ENCODE measurements at regions not wholly inside any gene's neighbourhood (a gene's known extent, or its start where the extent isn't known, plus 50 kb on each side); places are given as distances from the start of the nearest gene placed in this dataset.

DNA sequence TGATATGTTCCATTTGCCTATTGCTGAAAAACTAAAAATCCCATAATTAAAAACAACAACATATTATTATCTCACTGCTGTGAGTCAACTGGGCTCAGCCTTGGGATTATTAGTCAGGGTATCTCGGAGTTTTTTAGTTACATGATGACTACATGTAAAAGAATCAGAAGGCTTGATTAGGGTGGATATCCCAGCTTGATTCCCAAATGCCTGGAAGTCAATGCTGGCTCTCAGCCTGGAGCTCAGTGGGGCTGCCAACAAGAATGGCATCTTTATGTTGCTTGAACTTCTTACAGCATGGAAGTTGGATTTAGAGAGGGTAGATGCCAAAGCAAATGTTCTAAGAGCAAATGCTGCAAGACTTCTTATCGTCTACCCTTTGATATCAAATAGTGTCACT lies 278.5 kb downstream of the PLOD2 start:
- TF ChIP-seq, protein P1, sequence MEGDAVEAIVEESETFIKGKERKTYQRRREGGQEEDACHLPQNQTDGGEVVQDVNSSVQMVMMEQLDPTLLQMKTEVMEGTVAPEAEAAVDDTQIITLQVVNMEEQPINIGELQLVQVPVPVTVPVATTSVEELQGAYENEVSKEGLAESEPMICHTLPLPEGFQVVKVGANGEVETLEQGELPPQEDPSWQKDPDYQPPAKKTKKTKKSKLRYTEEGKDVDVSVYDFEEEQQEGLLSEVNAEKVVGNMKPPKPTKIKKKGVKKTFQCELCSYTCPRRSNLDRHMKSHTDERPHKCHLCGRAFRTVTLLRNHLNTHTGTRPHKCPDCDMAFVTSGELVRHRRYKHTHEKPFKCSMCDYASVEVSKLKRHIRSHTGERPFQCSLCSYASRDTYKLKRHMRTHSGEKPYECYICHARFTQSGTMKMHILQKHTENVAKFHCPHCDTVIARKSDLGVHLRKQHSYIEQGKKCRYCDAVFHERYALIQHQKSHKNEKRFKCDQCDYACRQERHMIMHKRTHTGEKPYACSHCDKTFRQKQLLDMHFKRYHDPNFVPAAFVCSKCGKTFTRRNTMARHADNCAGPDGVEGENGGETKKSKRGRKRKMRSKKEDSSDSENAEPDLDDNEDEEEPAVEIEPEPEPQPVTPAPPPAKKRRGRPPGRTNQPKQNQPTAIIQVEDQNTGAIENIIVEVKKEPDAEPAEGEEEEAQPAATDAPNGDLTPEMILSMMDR (IDR thresholded peaks at IDR 0.05; ENCODE audit: extremely low read depth, missing control alignments) = no peak
- DNase-seq (ENCODE audit: low spot score) = no peak

GRCh38 chr3:145889730-145890129 lies 271.3 kb downstream of the PLOD2 start:
- no peak for DNase-seq (ENCODE audit: low spot score)
- TF ChIP-seq, protein P1 (IDR thresholded peaks at IDR 0.05; ENCODE audit: extremely low read depth, missing control alignments) = no peak

DNA sequence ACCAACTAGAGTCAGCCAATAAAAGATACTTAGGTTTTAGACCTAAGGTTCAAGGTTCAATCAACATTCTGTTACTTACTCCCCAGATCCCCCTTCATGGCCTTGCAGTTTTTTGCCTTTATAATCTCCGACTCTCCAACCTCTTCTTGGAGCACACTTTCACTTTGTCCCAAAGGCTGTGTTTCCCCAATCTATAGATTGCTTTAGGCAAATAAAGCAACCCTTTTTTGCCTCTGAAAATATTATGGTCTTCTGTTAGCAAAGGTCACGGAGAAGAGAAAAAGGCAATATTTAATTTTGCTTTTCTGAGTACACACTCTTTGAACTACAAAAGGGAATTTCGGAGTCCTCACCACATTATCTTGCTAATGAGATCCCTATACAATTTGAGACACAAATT lies 268.1 kb downstream of the PLOD2 start:
- TF ChIP-seq, protein P1 (IDR thresholded peaks at IDR 0.05; ENCODE audit: extremely low read depth, missing control alignments) = no peak
- no peak for DNase-seq (ENCODE audit: low spot score)

GRCh38 chr3:145893331-145893730 lies 267.7 kb downstream of the PLOD2 start:
- DNase-seq (ENCODE audit: low spot score) = no peak
- TF ChIP-seq, protein P1 (IDR thresholded peaks at IDR 0.05; ENCODE audit: extremely low read depth, missing control alignments) = no peak

DNA sequence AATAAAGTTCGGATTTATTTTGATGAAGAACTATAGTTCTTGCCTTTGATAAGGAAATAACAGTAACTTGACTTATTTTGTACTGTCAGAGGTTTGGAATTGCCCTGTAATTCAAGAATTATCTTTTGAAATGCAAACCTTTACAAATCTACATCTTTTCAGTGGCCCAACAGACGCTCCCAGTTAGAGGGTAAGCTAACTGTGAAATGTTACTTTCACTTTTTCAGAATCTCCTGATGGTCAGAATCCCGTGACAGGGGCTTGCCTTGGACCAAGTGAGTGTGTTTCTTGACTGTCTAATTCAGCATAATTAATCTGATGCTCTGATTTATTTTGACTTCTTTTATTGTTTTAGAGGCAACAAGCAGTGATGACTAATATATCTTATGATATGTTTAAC lies 262.5 kb downstream of the PLOD2 start:
- TF ChIP-seq, protein P1 (IDR thresholded peaks at IDR 0.05; ENCODE audit: extremely low read depth, missing control alignments) = no peak
- DNase-seq (ENCODE audit: low spot score) = no peak

- no peak for DNase-seq (ENCODE audit: low spot score)
- TF ChIP-seq, protein P1 (IDR thresholded peaks at IDR 0.05; ENCODE audit: extremely low read depth, missing control alignments) = no peak
These were observed 261.7 kb downstream of the PLOD2 start for GRCh38 chr3:145899241-145899640.

GRCh38 chr3:145900056-145900829 lies 260.7 kb downstream of the PLOD2 start:
- peak; percentile 12 for DNase-seq (ENCODE audit: low spot score)
- TF ChIP-seq, protein P1 (IDR thresholded peaks at IDR 0.05; ENCODE audit: extremely low read depth, missing control alignments) = no peak
